ENCODE measurements at regions not wholly inside any gene's neighbourhood (a gene's known extent, or its start where the extent isn't known, plus 50 kb on each side); places are given as distances from the start of the nearest gene placed in this dataset.

DNA sequence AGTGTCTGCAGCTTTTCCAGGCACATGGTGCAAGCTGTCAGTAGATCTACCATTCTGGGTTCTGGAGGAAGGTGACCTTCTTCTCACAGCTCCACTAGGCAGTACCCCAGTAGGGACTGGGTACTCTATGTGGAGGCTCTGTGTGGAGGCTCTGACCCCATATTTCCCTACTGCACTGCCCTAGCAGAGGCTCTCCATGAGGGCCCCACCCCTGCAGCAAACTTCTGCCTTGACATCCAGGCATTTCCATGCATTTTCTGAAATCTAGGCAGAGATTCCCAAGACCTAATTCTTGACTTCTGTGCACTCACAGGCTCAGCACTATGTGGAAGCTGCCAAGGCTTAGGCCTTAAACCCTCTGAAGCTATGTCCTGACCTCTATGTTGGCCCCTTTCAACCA lies 1060.0 kb downstream of the NAALADL2 start (continued):
- no peak for TF ChIP-seq USF1 (IDR thresholded peaks at IDR 0.05; ENCODE audit: borderline replicate concordance, low read depth)
- TF ChIP-seq, protein P1, sequence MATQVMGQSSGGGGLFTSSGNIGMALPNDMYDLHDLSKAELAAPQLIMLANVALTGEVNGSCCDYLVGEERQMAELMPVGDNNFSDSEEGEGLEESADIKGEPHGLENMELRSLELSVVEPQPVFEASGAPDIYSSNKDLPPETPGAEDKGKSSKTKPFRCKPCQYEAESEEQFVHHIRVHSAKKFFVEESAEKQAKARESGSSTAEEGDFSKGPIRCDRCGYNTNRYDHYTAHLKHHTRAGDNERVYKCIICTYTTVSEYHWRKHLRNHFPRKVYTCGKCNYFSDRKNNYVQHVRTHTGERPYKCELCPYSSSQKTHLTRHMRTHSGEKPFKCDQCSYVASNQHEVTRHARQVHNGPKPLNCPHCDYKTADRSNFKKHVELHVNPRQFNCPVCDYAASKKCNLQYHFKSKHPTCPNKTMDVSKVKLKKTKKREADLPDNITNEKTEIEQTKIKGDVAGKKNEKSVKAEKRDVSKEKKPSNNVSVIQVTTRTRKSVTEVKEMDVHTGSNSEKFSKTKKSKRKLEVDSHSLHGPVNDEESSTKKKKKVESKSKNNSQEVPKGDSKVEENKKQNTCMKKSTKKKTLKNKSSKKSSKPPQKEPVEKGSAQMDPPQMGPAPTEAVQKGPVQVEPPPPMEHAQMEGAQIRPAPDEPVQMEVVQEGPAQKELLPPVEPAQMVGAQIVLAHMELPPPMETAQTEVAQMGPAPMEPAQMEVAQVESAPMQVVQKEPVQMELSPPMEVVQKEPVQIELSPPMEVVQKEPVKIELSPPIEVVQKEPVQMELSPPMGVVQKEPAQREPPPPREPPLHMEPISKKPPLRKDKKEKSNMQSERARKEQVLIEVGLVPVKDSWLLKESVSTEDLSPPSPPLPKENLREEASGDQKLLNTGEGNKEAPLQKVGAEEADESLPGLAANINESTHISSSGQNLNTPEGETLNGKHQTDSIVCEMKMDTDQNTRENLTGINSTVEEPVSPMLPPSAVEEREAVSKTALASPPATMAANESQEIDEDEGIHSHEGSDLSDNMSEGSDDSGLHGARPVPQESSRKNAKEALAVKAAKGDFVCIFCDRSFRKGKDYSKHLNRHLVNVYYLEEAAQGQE (IDR thresholded peaks at IDR 0.05; ENCODE audit: low read depth, low read length) = no peak
- TF ChIP-seq RAD21 (IDR thresholded peaks at IDR 0.05; ENCODE audit: low read length) = no peak

DNA sequence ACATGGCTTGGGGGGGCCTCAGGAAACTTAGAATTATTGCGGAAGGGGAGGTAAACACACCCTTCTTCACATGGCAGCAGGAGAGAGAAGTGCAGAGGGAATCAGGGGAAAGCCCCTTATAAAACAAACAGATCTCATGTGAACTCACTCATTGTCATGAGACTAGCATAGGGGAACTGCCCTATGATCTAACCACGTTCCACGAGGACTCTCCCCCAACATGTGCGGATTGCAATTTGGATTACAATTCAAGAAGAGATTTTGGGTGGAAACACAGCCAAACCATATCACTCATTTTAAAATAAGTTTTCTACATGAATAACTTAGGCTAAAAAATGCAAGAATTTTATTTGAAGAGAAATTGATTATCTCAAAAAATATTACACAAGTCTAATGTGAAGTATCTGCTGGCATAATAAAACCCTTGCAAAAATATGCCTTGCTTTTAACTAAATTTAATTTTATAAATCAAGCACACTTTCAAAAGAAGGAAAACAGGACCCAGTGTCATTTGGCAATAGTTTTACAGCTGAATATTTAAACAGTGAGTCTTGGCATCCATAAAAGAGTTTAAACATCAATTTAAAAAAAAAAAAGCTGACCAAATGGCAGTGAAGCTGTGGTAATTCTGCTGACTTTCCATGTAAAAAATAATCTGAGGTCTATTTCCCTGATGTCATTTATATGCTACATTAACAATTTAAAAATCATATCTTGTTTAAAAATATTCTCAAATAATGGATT lies 1057.2 kb downstream of the NAALADL2 start:
- no peak overlapping the region for H3K27ac ChIP-seq (ENCODE audit: low read depth in 2 of 2, low read length in 1 of 2)
- H3F3A ChIP-seq (replicated peaks; ENCODE audit: insufficient read depth) = no peaks in the 10 kb centered on the region
- CTCF ChIA-PET = no interaction called here
- H3K9me2 ChIP-seq = 0 out of 2 replicates have a peak, but pooled peaks cover 2% of the 10 kb centered on the region
- H3K79me2 ChIP-seq (ENCODE audit: insufficient read depth) = no peaks in the 10 kb centered on the region
- H3K36me3 ChIP-seq (replicated peaks in 1 of 2; ENCODE audit: control insufficient read depth in 1 of 2, insufficient read depth in 2 of 2, low read length in 1 of 2) = no peaks in the 10 kb centered on the region
- no peak overlapping the region for H3K4me2 ChIP-seq
- DNase-seq = no peak
- H3K27me3 ChIP-seq (ENCODE audit: insufficient read depth) = no peaks in the 10 kb centered on the region
- H2AFZ ChIP-seq (ENCODE audit: low read depth) = no peak overlapping the region
- POLR2A ChIA-PET = no interaction called here
- H3K9me3 ChIP-seq = no peaks in the 10 kb centered on the region
- H3K4me3 ChIP-seq (ENCODE audit: low read depth in 2 of 2, low read length in 1 of 2) = no peak overlapping the region
- no peak for TF ChIP-seq SIN3A (IDR thresholded peaks at IDR 0.05; ENCODE audit: borderline replicate concordance, low read depth, low read length)
- no peak for TF ChIP-seq RCOR1 (IDR thresholded peaks at IDR 0.05; ENCODE audit: low read length)
- no peak for TF ChIP-seq CHD2 (IDR thresholded peaks at IDR 0.05; ENCODE audit: low read length, partially characterized antibody)
- TF ChIP-seq TAF1 (IDR thresholded peaks at IDR 0.05; ENCODE audit: borderline replicate concordance, low read depth, low read length) = no peak
- no peak for TF ChIP-seq EP300 (IDR thresholded peaks at IDR 0.05; ENCODE audit: borderline replicate concordance in 1 of 2, low read depth in 1 of 2, low read length in 1 of 2)
- TF ChIP-seq, protein P1 (IDR thresholded peaks at IDR 0.05; ENCODE audit: low read depth, low read length) = no peak
- TF ChIP-seq YY1 (IDR thresholded peaks at IDR 0.05; ENCODE audit: low read depth) = no peak
- TF ChIP-seq RFX5 (IDR thresholded peaks at IDR 0.05; ENCODE audit: low read length) = no peak
- no peak for TF ChIP-seq MEF2A (IDR thresholded peaks at IDR 0.05; ENCODE audit: borderline replicate concordance, low read depth)
- no peak for TF ChIP-seq ELF1 (IDR thresholded peaks at IDR 0.05)
- no peak for TF ChIP-seq FOXM1 (IDR thresholded peaks at IDR 0.05; ENCODE audit: low read depth)
- TF ChIP-seq GABPA (IDR thresholded peaks at IDR 0.05; ENCODE audit: low read depth) = no peak
- TF ChIP-seq USF1 (IDR thresholded peaks at IDR 0.05; ENCODE audit: borderline replicate concordance, low read depth) = no peak
- no peak for TF ChIP-seq PBX3 (IDR thresholded peaks at IDR 0.05)
- TF ChIP-seq RAD21 (IDR thresholded peaks at IDR 0.05; ENCODE audit: low read length) = no peak
- TF ChIP-seq SMC3 (IDR thresholded peaks at IDR 0.05; ENCODE audit: low read depth, low read length) = no peak
- TF ChIP-seq RXRA (IDR thresholded peaks at IDR 0.05; ENCODE audit: borderline replicate concordance, low read depth) = no peak
- no peaks in the 10 kb centered on the region for H3K4me1 ChIP-seq (ENCODE audit: control insufficient read depth in 1 of 2, insufficient read depth in 2 of 2, low read depth in 1 of 2, low read length in 1 of 2)
- H3K9ac ChIP-seq = no peak overlapping the region
- WGBS (ENCODE audit: low lambda C conversion rate) = 78% methylated on average over 4 of the region's 4 CpGs
- H4K20me1 ChIP-seq (ENCODE audit: insufficient read depth) = no peaks in the 10 kb centered on the region

Data from SK-N-SH (cell line).